GM06990 (cell line): ENCODE measurements at regions not wholly inside any gene's neighbourhood (a gene's known extent, or its start where the extent isn't known, plus 50 kb on each side); places are given as distances from the start of the nearest gene placed in this dataset.

ENCODE experiments used
- DNase-seq: peaks from one replicate; pipeline ENCODE4 v3.0.0-alpha.2; 2011; ENCODE audit not compliant: insufficient read length; ENCODE audit errors: extremely low read depth
- H3K27me3 ChIP-seq: replicated peaks from 2 replicates; pipeline ENCODE4 v1.6.0; 2011; ENCODE audit warnings: low read length; ENCODE audit not compliant: control insufficient read depth, insufficient read depth
- H3K36me3 ChIP-seq: 2 replicates; pipeline ENCODE4 v1.5.1; 2011; ENCODE audit warnings: low read length; ENCODE audit not compliant: control insufficient read depth, insufficient read depth
- H3K4me3 ChIP-seq: replicated peaks from 2 replicates; pipeline ENCODE4 v1.5.1; 2011; ENCODE audit warnings: low read depth, mild to moderate bottlenecking, control low read depth, low read length
- CTCF ChIP-seq: IDR thresholded peaks from 2 replicates; pipeline ENCODE4 v1.5.1; 2011; ENCODE audit warnings: low read length, control low read depth, mild to moderate bottlenecking, inconsistent platforms; ENCODE audit not compliant: insufficient read depth, poor library complexity, severe bottlenecking

DNA sequence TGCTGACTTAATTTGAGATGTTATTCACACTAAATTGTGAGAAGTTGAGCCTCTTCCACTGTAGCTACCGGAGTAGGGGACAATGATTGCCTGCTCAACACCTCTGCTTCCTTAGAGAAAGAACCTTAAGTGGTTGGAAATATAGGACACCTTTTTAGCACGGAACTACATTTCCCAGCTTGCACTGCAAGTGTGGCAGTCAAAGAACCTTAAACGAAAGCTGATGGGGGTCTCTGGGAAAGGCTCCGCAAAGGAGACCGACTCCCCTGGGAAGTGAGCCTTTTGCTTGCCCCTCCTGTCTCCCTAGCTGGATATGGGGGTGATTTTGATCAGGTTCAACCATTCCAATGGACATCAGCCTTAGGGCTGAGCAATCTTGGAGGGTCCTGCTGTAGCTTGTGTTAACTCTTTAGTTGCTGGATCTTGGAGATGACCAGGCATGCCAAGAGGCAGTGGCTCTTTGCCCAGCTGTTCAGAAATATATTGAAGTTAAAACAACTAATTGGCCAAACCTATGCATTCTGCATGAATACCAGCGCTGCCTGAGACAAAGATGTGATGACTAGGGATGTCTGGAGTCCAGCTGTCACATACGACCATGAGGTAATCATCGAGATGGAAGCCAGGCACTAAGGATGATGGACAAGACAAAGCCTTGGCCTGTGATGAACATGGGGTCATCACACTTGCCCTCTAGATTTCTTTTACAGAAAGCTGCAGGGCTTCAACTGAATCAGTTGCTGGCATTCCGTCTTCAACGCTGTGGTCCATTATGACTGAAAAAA is 286.5 kb downstream of the FOXO1 start:
- no peaks in the 10 kb centered on the region for H3K27me3 ChIP-seq
- no peaks in the 10 kb centered on the region for H3K36me3 ChIP-seq
- TF ChIP-seq CTCF: no peak
- no peak overlapping the region for H3K4me3 ChIP-seq
- DNase-seq: no peak

- H3K27me3 ChIP-seq: no peaks in the 10 kb centered on the region
- no peak overlapping the region for H3K4me3 ChIP-seq
- DNase-seq: no peak
- no peak for TF ChIP-seq CTCF
- no peaks in the 10 kb centered on the region for H3K36me3 ChIP-seq
Measured at GRCh38 chr13:40381935-40382764, 284.3 kb downstream of the FOXO1 start.

DNA sequence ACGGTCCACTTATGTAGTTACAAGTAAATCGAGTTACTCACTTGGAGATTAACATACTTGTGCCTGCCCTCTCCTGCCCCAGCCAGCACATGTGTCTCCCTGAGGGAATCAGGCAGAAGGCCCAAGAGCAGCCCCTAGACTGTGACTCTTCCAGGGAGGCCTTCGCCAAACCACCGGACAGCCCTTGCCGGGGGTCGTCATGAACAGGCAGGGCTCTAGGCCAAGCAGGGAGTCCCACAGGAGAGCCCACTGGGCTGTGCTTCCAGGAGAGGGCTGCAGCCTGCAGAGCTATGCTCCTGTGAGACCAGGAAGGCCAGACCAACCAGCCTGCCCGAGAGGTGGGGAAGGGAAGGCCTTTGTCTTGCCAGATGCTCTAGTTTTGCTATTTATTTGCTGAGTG is 283.3 kb downstream of the FOXO1 start:
- H3K36me3 ChIP-seq: no peaks in the 10 kb centered on the region
- H3K27me3 ChIP-seq: no peaks in the 10 kb centered on the region
- H3K4me3 ChIP-seq: no peak overlapping the region
- no peak for TF ChIP-seq CTCF
- no peak for DNase-seq

DNA sequence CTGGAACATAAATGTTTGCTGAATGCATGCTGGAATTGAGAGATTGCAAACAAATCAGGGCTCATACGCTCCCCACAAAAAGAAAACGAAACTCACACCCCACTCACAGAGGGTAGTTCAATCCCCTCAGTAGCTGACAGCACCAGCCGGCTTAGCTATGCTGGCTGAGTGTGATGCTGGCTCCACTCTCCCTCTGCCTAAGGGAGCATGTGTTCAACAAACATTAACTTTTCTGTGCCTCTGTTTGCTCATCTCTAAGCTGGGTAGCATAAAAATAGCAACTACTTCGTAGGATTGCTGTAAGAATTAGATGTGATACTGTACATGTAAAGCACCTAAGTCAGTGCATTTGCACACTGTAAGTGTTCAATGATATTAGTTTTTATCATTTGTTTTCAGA is 282.6 kb downstream of the FOXO1 start:
- Histone ChIP-seq H3K27me3 (no peaks in the 10 kb centered on the region), H3K4me3 (no peak overlapping the region), H3K36me3 (no peaks in the 10 kb centered on the region)
- no peak for TF ChIP-seq CTCF
- no peak for DNase-seq

DNA sequence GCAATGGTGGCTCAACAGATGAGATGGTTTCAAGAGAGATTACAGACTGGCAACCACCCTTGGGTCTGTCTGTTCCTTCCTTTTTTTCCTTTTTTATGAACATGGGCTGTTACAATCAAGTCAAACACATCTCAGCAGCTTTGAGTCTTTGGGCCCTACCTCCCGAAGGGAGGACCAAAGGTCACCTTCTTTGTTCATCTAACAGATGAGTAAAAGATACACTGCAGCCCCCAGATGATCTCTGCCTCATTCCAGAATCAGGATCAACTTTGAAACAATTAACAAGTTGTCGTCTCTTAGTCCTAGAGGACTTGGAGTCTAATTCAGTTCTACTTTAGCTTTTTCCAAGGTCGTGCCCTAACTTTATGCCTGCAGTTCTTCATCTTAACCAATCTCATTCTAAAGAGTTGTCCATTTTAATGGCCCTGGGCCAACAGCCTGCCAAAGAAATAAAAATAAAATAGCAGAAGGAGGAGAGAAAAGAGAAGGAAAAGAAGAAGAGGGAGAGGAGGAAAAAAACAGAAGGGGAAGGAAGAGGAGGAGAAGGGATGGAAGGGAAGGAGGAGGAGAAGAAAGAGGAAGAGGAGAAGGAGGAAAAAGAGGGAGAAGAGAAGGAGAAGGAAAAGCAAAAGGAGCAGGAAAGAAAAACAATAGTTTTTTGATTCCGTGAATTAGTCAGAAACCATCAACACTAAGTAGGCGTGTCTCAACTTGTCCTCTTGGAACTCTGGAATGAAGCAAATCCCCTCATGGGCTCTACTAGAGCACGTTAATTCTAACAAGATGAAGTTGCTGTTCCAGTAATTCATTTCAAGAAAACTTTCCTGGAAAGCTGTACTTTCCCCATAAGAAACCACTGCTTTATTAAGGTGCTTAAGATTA is 281.2 kb downstream of the FOXO1 start:
- no peak for TF ChIP-seq CTCF
- Histone ChIP-seq H3K27me3 (no peaks in the 10 kb centered on the region), H3K4me3 (no peak overlapping the region), H3K36me3 (no peaks in the 10 kb centered on the region)
- no peak for DNase-seq
